ENCODE measurements at regions not wholly inside any gene's neighbourhood (a gene's known extent, or its start where the extent isn't known, plus 50 kb on each side); places are given as distances from the start of the nearest gene placed in this dataset.

- DNase-seq (ENCODE audit: low read depth), result no peak
These were observed 283.9 kb downstream of the KLF12 start for GRCh38 chr13:73850104-73850873.

- peak; percentile 48 for DNase-seq (ENCODE audit: low read depth)
These were observed 284.9 kb downstream of the KLF12 start for GRCh38 chr13:73849292-73849691.

GRCh38 chr13:73844986-73845385 lies 289.2 kb downstream of the KLF12 start:
- DNase-seq (ENCODE audit: low read depth), result peak; percentile 31

DNA sequence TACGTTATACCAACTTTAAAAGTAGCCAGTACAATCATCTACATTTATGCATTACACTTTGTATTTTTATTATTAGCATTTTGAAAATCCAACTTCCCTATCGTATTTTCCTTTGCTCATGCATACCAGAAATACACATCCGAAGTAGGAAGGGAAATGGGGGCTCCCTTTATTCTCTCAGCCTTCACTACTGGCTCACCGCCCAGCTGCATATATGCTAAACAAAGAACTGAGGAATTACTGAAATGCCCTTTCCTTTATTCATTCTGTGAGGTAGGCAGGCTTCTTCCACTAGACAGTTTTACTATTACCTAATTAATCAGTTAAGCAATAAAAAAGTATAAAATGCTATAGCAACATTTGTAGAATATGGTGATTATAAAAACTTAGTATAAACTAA lies 291.6 kb downstream of the KLF12 start:
- no peak for DNase-seq (ENCODE audit: low read depth)

DNA sequence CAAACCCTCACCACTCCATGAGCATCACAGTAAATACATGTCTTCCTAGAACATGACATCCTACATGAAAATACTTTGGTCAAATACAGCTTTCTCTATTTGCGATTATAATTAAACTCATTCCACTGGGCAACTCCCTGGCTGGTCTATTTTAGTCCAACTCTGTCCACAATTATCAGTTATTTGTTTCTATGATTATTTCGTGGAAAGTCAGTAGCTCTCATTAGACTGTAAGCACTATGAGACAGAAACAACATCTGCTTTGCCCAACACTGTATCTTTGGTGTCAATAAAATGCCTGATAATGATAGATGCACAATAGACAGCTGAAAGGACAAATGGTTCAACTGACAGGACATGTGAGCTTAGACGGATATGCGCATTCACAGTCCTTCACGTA lies 292.0 kb downstream of the KLF12 start:
- no peak for DNase-seq (ENCODE audit: low read depth)

- no peak for DNase-seq (ENCODE audit: low read depth)
These were observed 297.1 kb downstream of the KLF12 start for GRCh38 chr13:73837147-73837546.

- peak; percentile 58 for DNase-seq (ENCODE audit: low read depth)
These were observed 299.0 kb downstream of the KLF12 start for GRCh38 chr13:73835138-73835721.

DNA sequence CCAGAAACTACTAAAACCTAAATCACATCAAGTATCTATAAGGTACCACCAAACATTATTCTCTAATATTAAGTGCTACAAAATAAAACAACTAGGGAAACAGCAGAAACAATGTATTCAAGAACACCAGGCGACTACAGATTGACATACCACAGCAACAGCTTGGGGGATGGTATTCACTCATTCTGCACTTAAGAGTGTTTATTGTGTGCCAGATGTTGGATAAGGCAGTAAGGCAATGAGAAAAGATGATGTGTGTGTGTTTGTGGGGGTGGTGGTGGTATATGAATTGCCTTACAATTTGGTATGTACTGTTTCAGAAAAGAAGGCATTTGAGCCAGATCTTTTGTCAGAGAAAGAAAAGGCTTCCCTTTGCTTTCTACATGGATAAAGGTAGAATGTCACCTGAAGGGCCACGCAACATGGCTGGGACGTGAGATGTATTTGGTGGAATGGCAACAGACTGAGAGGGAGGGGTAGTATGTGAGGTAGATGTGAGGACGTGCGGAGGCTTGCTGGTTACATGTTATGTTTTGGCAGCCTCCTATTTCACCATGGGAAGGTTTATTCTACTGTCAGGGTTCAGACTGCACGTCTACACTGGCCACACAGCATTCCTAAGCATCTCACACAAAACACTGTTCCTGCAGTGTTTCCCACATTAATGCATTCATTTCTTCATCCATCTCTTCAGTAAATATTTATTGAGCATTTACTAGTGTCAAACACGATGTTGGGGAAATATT lies 300.7 kb downstream of the KLF12 start:
- DNase-seq (ENCODE audit: low read depth), result no peak

- no peak for DNase-seq (ENCODE audit: low read depth)
These were observed 301.4 kb downstream of the KLF12 start for GRCh38 chr13:73832825-73833224.

DNA sequence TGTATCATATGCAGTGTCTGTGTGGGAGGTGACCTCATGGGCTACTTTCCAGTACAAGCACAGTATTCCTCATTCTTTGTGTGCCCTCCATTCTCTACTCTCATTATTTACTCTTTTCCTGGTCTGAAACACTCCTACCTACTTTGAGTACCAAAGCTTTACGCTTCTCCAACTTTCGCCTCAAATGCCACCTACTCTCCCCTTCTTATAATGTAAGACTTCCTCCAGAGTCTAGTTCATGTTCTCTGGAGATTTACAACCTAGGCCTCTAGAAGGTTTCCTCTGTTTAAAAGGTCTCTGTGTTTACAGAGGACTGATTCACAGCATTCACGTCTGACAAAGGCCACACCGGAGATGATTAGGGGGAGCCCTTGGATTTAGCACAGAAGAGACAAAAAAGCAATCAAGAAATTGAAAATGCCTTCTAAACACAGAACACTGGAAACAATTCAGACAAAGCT lies 302.0 kb downstream of the KLF12 start:
- no peak for DNase-seq (ENCODE audit: low read depth)

- no peak for DNase-seq (ENCODE audit: low read depth)
These were observed 304.8 kb downstream of the KLF12 start for GRCh38 chr13:73829416-73829815.

DNA sequence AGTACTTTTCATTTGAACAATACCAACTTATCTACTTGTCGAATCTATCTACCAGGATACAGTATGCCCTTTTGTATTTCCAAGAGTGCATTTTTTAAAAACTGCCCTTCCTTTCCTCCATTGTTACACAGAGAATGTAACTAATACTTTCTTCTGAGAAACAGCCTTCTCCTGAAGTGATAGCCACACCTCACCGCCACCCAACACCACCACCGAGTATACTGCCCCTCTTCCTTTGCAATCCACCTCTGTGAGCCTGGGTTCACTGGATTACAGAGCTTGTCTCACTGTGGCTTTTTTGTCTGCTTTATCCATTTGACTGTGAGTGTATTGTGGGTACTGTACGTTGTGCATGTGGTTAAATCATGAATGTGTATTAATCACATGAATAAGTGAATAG lies 305.4 kb downstream of the KLF12 start:
- DNase-seq (ENCODE audit: low read depth), result no peak

DNA sequence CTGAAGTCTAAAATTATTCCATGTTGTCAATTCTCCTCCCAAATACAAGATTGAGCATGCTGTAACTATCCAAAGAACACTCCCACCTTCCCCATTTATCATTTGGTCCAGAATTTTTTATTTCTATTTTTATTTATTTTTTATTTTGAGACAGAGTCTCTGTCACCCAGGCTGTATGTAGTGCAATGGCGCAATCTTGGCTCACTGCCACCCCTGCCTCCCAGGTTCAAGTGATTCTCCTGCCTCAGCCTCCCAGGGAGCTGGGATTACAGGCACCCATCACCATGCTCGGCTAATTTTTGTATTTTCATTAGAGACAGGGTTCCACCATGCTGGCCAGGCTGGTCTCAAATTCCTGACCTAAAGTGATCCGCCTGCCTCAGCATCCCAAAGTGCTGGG lies 306.8 kb downstream of the KLF12 start:
- no peak for DNase-seq (ENCODE audit: low read depth)

GRCh38 chr13:73825143-73825542 lies 309.1 kb downstream of the KLF12 start:
- no peak for DNase-seq (ENCODE audit: low read depth)

DNA sequence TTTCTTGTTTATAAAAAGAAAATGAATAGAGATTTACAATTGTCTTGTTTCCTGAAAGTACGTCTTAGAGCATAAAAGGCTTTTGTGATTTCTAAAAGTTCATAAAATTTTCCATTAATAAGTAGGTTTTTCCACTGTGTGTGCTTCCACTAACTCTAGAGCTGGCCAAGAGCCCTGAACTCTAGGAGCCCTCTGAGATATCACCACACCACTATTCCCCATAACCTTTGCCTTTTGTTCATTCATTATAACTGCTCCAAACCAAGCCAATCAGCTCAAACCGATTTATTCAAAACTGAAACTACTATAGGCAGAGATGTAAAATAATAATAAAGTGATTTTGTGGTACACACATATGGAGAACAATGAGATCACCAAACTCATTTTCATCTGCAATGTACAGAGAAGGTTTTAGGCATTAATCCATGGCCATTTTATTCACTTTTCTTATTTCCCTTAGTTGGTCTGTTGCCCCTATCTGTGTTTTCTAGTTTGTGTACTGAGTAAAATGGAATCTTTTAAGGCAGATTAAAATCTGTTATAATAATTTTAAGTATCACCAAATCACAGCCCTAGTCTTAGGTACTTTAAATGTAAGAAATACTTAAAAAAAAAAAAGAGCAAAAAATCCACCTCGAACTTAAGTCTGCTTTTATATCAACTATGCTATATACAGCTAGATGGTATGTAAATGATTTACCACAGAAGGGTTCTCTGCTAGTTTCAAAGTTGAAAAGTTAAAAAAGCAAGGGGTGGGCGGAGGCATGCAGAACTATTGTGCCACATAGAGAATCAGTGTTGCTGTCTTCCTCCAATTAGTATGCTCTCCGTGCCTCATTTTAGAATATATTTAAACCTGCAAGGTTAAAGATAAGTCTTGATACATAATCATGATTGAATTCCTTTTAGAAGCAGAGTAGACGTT lies 311.3 kb downstream of the KLF12 start:
- DNase-seq (ENCODE audit: low read depth), result no peak

DNA sequence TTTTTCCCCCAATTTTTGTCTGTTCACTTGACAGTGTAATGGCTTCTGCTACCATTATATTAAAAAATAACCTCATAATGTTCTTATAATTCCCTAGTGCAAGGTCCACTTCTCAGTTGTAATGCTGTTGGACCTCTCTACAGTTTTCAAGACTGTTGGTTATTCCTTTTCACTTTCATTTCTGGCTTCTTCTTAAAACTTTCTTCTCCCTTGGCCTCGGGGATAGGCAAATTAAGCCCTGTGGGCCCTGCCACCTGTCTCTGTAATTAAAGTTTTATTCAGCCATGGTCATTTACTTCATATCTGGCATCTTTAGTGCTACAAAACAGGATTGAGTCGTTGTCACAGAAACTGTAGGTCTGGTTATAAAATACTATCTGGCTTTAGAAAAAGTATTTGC lies 313.5 kb downstream of the KLF12 start:
- DNase-seq (ENCODE audit: low read depth), result no peak

DNA sequence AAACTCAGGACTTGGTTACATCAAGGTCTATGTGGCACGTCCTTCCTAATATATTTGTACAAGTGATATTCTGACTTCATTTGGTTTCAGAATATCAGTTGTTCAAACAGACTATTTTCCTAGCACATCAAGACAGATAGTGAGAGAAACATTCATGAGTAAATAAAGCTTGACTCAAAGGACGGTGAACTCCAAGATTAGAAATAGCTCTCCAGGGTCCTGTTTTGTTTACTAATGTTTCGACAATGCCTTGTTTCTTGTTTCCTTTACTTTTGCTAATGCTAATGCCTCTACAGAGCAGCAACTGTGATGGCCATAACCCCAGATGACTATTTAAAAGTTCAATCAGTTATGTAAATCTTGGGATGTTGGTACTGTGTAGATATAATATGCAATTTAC lies 313.9 kb downstream of the KLF12 start:
- no peak for DNase-seq (ENCODE audit: low read depth)

- no peak for DNase-seq (ENCODE audit: low read depth)
These were observed 314.5 kb downstream of the KLF12 start for GRCh38 chr13:73819711-73820110.

GRCh38 chr13:73816702-73817101 lies 317.5 kb downstream of the KLF12 start:
- DNase-seq (ENCODE audit: low read depth), result no peak

GRCh38 chr13:73815796-73816195 lies 318.4 kb downstream of the KLF12 start:
- no peak for DNase-seq (ENCODE audit: low read depth)

GRCh38 chr13:73810647-73811046 lies 323.6 kb downstream of the KLF12 start:
- DNase-seq (ENCODE audit: low read depth), result peak; percentile 12

DNA sequence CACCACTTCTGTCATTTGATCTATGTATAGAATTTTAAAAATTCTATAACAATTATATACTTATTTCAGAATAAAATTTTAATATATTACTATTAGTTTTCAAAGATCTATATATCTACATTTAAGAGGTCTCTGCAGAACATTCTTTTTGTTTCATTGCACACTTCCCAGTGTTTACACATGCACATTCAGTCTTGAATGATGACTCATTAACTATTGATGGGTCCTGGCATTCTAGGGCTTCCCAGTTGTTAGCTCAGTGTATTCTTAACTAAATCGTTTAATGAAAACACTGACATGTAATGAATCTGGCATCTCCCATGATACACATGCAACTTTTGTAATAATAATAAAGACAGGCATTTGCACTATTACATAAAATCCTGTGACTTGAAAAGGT lies 324.6 kb downstream of the KLF12 start:
- peak; percentile 29 for DNase-seq (ENCODE audit: low read depth)
